Stimulated activated CD4-positive, alpha-beta T cell treated with anti-CD3 and anti-CD28 coated beads, Interleukin-4, amount 100 ng/mL, for 48 hours (primary cell): ENCODE measurements at regions not wholly inside any gene's neighbourhood (a gene's known extent, or its start where the extent isn't known, plus 50 kb on each side); places are given as distances from the start of the nearest gene placed in this dataset.

Experiments
- DNase-seq, 2 donors: peaks; one replicate each; pipeline ENCODE4 v3.0.0-alpha.2; 2020; ENCODE audit warnings: low read depth in 2 of 2

GRCh38 chr13:29664591-29664990, 69.1 kb upstream of the SLC7A1 start:
- DNase-seq: no peak

- no peak for DNase-seq
Observed at GRCh38 chr13:29654843-29655547, 59.5 kb upstream of the SLC7A1 start.

- DNase-seq: no peak
Observed at GRCh38 chr13:29654384-29654783, 58.9 kb upstream of the SLC7A1 start.

- DNase-seq: no peak
Observed at GRCh38 chr13:29648760-29649159, 53.3 kb upstream of the SLC7A1 start.
